ENCODE measurements at regions not wholly inside any gene's neighbourhood (a gene's known extent, or its start where the extent isn't known, plus 50 kb on each side); places are given as distances from the start of the nearest gene placed in this dataset.

GRCh38 chr3:191848818-191849217 lies 387.9 kb downstream of the PYDC2 start:
- ATAC-seq, result no peak
- BruUV-seq (replicated peaks), result no TSS peak
- H3K4me1 ChIP-seq (ENCODE audit: control insufficient read depth, insufficient read depth, low read length), result no peaks in the 10 kb centered on the region
- POLR2A ChIA-PET, result no interaction called here
- no peaks in the 10 kb centered on the region for H3K36me3 ChIP-seq (ENCODE audit: control insufficient read depth, insufficient read depth, low read length)
- in situ Hi-C loops (cut with HindIII; ENCODE audit: low pct_unique_long_range_greater_than_20kb, low sequenced_read_pairs) (no loop called here), intact Hi-C loops (cut with micrococcal nuclease; ENCODE audit: unreplicated experiment) (no loop called here)
- H3K9me3 ChIP-seq (ENCODE audit: control insufficient read depth, insufficient read depth, low read depth, low read length), result no peaks in the 10 kb centered on the region
- CTCF ChIA-PET, result no interaction called here
- no peak overlapping the region for H3K27ac ChIP-seq (ENCODE audit: low read length)
- H3K27me3 ChIP-seq (ENCODE audit: control insufficient read depth, insufficient read depth, low read length), result no peaks in the 10 kb centered on the region
- DNase-seq (ENCODE audit: low read depth, low spot score), result no peak
- TF ChIP-seq CTCF (IDR thresholded peaks at IDR 0.05) (no peak), REST (IDR thresholded peaks at IDR 0.05; ENCODE audit: insufficient read depth in 1 of 2, low read depth in 2 of 2, low read length in 1 of 2) (no peak), POLR2AphosphoS5 (IDR thresholded peaks at IDR 0.05; ENCODE audit: low read depth, low read length) (no peak), TCF7L2 (IDR thresholded peaks at IDR 0.05; ENCODE audit: low read depth, low read length) (no peak), SIN3A (IDR thresholded peaks at IDR 0.05; ENCODE audit: borderline replicate concordance, insufficient read depth, low read depth, low read length) (no peak)
- H3K4me3 ChIP-seq (ENCODE audit: low read depth in 2 of 2, low read length in 2 of 2), result no peak overlapping the region

GRCh38 chr3:191859531-191859930 lies 398.6 kb downstream of the PYDC2 start:
- Histone ChIP-seq H3K4me3 (ENCODE audit: low read depth in 2 of 2, low read length in 2 of 2) (no peak overlapping the region), H3K9me3 (ENCODE audit: control insufficient read depth, insufficient read depth, low read depth, low read length) (no peaks in the 10 kb centered on the region), H3K36me3 (ENCODE audit: control insufficient read depth, insufficient read depth, low read length) (no peaks in the 10 kb centered on the region), H3K4me1 (ENCODE audit: control insufficient read depth, insufficient read depth, low read length) (no peaks in the 10 kb centered on the region), H3K27ac (ENCODE audit: low read length) (no peak overlapping the region), H3K27me3 (ENCODE audit: control insufficient read depth, insufficient read depth, low read length) (no peaks in the 10 kb centered on the region)
- no peak for TF ChIP-seq REST (IDR thresholded peaks at IDR 0.05; ENCODE audit: insufficient read depth in 1 of 2, low read depth in 2 of 2, low read length in 1 of 2)
- TF ChIP-seq POLR2AphosphoS5 (IDR thresholded peaks at IDR 0.05; ENCODE audit: low read depth, low read length), result no peak
- TF ChIP-seq TCF7L2 (IDR thresholded peaks at IDR 0.05; ENCODE audit: low read depth, low read length), result no peak
- TF ChIP-seq CTCF (IDR thresholded peaks at IDR 0.05), result no peak
- no peak for TF ChIP-seq SIN3A (IDR thresholded peaks at IDR 0.05; ENCODE audit: borderline replicate concordance, insufficient read depth, low read depth, low read length)
- DNase-seq (ENCODE audit: low read depth, low spot score), result no peak
- ATAC-seq, result no peak
- ChIA-PET POLR2A (no interaction called here), CTCF (interaction anchor here (0.6 kb wide), 1 partner anchor 1197 kb away, joined by 4 read pairs; no protein-coding TSS in a partner anchor)
- in situ Hi-C loops (cut with HindIII; ENCODE audit: low pct_unique_long_range_greater_than_20kb, low sequenced_read_pairs) (no loop called here), intact Hi-C loops (cut with micrococcal nuclease; ENCODE audit: unreplicated experiment) (no loop called here)
- BruUV-seq (replicated peaks), result no TSS peak

Measured in Panc1 (cell line).